WI38 (cell line): ENCODE measurements at regions not wholly inside any gene's neighbourhood (a gene's known extent, or its start where the extent isn't known, plus 50 kb on each side); places are given as distances from the start of the nearest gene placed in this dataset.

Experiments used
- H3K4me3 ChIP-seq: 2 replicates; pipeline ENCODE4 v1.5.1; 2011; ENCODE audit warnings: low read depth, mild to moderate bottlenecking, control low read depth, low read length
- CTCF ChIP-seq: IDR thresholded peaks from 2 replicates; pipeline ENCODE4 v1.5.1; 2012; ENCODE audit warnings: low read depth, mild to moderate bottlenecking, control low read depth, low read length

GRCh38 chr18:25876330-25876948, 214.0 kb downstream of the SS18 start:
- no peak for TF ChIP-seq CTCF

GRCh38 chr18:25875551-25876240, 214.7 kb downstream of the SS18 start:
- no peak for TF ChIP-seq CTCF
- no peak overlapping the region for H3K4me3 ChIP-seq

More at GRCh38 chr18:25876330-25876948, 214.0 kb downstream of the SS18 start:
- H3K4me3 ChIP-seq: no peak overlapping the region

- no peak overlapping the region for H3K4me3 ChIP-seq
- no peak for TF ChIP-seq CTCF
Observed at GRCh38 chr18:25873833-25874232, 216.6 kb downstream of the SS18 start.

GRCh38 chr18:25866331-25866730, 224.1 kb downstream of the SS18 start:
- no peak for TF ChIP-seq CTCF
- no peak overlapping the region for H3K4me3 ChIP-seq

GRCh38 chr18:25862881-25863600, 227.4 kb downstream of the SS18 start:
- no peak for TF ChIP-seq CTCF
- no peak overlapping the region for H3K4me3 ChIP-seq

GRCh38 chr18:25853691-25854433, 236.6 kb downstream of the SS18 start:
- TF ChIP-seq CTCF: no peak
- no peak overlapping the region for H3K4me3 ChIP-seq
